NCI-H510A treated with DMSO at 0.1 percent for 48 hours (cell line): ENCODE measurements at regions not wholly inside any gene's neighbourhood (a gene's known extent, or its start where the extent isn't known, plus 50 kb on each side); places are given as distances from the start of the nearest gene placed in this dataset.
A peak's percentile ranks its signal among the peaks of the same experiment; 100 is the strongest.

Source experiments
- DNase-seq: peaks from one replicate; lab custom pipeline; 2025; lab: John Stamatoyannopoulos, UW

DNA sequence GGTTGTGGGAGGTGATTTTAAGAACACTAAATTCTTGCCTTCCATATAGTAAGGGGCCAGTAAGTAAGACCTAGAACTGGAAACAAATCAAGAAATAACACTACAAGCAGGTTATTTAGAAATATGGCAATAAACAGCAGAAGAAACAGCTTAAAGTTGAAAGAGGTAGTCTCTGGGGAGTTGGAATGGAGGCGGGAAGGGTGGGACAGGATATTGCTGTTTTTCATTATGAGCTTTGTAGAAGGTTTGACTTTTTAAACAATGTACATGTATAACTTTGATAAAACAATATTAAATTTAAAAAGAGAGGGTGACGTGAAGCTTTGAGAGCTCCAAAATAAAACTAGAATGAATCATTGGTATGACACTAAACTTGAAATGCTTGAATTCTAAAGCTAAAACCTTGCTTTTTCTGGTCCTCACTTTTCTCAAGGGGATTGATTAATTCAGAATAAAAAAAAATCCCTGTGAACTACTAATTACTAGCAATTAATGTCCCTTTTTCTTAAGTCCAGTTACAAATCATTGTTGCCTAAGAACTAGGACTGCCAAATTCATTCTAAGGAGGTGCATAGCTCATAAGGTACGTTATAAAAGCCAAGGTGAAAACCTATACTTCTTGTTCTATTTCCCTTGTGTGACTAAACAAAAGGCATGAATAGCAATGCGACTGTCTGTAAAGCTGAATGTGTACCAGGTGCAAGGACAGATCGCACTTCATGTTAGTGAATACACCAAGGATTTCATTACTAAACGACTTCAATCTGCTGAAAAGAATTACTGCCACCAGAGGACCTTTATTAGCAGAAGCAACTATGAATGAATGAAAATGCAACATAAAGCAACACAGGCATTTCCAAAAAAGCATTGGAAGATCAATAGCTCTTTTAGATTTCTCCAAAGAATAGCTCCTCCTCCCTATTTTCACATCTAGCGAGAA lies 177.5 kb downstream of the RBM43 start:
- no peak for DNase-seq

GRCh38 chr2:151078889-151079288 lies 182.8 kb downstream of the RBM43 start:
- no peak for DNase-seq

DNA sequence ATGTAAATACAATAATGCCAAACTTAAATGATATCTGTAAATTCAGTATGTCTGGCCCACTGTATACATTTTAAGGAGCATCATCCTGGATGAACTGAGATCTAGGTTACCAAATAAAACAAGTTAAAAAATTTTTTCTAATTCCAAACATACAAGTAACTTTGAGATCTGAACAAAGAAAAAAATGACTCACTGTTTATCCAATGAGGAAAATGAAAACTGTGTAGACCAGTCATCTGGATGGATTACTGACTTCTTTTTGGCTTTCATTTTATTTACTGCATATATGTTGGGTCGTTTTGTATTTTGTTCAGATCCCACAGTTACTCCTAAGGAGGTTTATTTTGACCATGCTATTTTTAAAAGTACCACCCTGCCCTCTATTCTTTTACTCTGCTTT lies 189.8 kb downstream of the RBM43 start:
- no peak for DNase-seq

DNA sequence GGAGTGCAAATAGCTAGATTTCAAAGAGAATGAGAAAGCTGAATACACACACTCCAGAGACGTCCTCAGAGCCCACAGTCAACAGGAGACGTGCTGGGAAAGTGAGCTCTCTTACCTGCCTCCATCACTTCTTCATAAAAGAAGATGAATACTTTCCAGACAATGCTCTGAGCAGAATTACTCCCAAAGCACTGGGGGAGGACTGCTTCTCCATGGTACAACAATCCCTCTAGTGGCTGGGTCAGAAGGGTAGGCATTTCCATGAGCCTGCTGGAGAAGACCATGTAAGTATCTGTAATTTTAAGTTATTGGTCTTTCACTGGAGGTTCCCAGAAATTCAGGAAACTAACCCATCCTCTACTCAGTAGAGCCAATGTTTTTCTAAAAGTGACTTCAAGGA lies 190.3 kb downstream of the RBM43 start:
- DNase-seq: no peak

GRCh38 chr2:151070253-151070652 lies 191.4 kb downstream of the RBM43 start:
- DNase-seq: no peak

- DNase-seq: no peak
Measured at GRCh38 chr2:151067658-151068369, 193.8 kb downstream of the RBM43 start.

DNA sequence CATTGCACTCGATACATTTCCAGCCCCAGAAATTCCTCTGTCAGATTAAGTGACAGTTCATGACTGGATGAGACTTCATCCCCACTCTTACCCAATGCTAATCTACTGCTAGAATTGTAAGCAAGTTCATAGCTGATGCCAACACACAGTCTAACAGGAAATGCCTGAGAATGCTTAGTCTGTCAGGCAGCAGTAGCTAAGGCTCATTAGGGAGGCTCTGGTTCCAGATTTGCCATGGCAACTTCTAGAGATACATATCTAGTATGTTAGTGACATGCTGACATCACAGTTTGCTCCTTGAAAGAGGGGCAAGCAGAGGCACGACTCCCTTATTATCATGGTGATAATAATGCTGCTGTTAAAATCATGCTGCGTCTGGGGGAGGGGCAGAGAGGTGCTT lies 198.4 kb downstream of the RBM43 start:
- DNase-seq: no peak

- DNase-seq: no peak
Measured at GRCh38 chr2:151060287-151060686, 201.4 kb downstream of the RBM43 start.

DNA sequence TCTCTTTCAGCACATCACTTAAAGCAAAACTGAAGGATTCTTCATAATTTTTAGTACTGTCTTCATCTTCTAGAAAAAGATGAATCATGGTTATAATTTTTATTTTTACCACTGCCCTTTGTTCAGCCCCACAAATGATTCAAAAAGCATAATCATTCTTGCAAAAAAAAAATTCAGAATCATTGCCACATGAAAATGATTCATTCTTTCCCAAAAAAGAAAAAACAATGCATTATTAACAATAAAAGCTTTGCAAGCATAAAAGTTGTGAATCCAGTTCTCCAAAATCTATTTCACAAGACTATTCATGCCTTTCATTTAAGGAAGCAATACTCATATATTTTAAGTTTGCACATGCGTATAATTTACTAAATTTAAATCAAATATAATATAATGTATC lies 204.8 kb downstream of the RBM43 start:
- no peak for DNase-seq

- DNase-seq: no peak
Measured at GRCh38 chr2:151053661-151053990, 208.0 kb downstream of the RBM43 start.

GRCh38 chr2:151052850-151053660 lies 208.6 kb downstream of the RBM43 start:
- no peak for DNase-seq

DNA sequence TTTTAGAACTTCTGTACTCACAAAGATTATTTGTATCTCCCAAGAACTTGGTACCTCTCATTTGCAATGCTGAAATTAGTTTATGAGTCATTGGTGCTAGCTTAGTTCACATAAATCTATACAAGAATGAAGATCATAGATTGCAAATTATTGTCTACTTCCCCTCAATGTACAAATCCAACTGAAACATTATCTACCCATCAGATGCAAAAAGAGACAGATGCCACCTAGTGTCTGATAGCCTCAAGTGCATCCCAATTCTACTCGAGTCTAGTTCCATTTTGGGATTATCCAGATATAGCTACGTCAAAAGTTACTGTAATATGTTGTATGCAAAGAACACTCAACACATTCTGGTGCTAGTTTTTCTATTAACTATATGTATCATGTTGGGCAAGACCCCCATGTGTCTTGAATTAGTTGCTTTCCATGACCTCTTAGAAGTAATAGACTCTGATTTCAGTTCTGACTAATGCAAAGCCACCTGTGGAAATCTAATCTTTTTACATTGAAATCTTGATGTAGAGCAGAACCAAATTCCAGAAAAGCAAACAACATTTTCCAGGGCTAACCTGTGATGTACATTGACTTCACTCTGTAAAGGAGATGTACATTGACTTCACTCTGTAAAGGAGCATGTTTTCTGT lies 210.0 kb downstream of the RBM43 start:
- DNase-seq: peak; percentile 20

DNA sequence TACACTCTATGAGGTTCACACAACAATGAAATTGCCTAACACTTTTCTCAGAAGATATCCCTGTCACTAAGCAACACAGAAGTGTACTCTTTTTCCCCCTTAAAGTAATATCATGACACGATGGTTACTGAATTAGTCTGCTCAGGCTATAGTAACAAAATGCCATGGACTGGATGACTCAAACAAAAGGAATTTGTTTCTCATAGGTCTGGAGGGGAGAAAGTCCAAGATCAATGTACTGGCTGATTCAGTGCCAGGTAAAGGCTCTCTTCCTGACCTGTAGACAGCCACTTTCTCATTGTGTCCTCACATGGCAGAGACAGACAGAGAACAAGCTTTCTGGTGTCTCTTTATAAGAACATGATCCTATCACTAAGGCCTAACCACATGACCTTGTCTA lies 211.9 kb downstream of the RBM43 start:
- no peak for DNase-seq

DNA sequence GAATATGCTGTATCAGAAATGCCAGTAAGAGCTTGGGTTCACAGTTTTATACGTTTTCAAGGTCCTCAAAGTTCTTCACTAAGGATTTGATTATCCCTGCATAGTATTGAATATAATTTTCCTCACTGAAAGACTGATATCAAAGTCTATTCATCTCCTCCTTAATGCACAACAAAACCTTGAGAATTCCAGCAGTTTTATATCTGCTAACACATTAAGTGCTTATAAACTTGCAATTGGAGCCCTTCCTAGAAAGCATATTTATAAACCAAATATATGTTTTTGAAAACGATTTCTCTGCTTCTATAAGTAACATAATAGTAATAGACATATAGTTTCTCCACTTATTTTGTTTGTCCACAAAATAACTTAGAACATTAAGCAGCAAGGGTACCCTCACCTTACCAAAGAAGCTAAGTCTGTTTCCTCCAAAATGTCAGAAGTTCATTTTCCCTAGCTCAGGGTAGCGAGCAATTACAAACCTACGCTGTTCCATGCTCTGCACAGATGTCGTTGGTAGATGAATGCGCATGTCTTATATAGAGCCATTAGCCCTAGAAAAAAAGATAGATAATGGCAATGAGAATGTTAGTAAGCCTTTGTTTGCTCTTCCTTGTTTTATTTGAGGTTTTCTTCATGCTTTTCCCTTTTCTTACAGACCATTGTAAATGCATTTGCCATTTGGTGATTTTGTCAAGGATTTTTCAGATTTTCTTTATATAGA lies 213.2 kb downstream of the RBM43 start:
- DNase-seq: no peak

DNA sequence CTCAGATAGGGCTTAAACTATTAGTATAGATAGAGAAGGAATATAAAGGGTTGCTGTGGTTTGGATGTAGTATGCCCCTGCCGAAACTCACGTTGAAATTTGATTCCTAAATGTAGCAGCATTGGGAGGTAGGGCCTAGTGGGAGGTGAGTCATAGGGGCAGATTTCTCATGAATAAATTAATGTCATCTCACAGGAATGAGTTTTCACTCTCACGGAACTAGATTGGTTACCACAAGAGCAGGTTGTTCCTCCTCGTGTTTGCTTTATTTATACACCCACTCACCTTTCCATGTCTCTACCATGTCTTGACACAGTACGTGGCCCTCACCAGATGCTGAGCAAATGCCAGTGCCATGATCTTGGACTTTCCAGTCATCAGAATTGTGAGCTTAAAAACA lies 218.2 kb downstream of the RBM43 start:
- DNase-seq: peak; percentile 28

DNA sequence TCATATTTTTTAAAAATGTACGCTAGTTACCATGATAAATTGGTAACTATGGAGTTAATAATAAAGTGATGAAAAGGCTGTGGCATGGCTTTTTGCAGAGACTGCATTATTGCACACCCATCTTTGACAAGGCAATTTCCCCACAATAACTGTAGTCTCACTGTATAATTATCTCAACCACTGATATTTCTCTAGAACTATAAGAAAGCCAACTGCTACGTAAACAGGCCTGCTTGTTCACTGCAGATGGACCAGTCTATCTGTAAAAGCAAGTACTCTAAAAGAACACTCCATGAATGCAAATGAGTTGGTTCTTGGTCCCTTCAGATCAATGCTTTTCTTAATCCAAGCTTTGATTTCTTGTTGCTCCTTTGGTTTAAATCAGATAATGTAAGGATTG lies 218.7 kb downstream of the RBM43 start:
- DNase-seq: no peak

DNA sequence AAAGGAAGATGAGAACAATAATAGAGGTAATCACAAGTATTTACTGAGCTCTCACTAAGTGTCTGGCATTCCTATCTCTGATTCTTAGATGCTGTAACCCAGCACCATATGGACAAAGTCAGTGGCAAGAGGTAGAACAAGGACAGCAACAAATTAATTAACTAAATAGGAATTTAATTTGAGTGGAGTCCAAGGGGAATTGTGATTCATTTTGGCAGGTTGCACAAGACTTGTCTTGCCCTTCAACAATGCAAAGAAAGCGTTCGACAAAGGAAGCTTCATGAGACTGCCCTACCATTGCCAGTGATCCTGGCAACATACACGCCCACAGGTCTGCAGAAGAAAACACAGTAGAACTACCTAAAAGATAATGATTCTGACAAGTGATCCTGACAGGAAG lies 221.6 kb downstream of the RBM43 start:
- no peak for DNase-seq

GRCh38 chr2:151038516-151038915 lies 223.1 kb downstream of the RBM43 start:
- DNase-seq: no peak

- DNase-seq: no peak
Measured at GRCh38 chr2:151037434-151037833, 224.2 kb downstream of the RBM43 start.

- no peak for DNase-seq
Measured at GRCh38 chr2:151033271-151034248, 228.1 kb downstream of the RBM43 start.
